MM.1S (cell line): ENCODE measurements at regions not wholly inside any gene's neighbourhood (a gene's known extent, or its start where the extent isn't known, plus 50 kb on each side); places are given as distances from the start of the nearest gene placed in this dataset.

ENCODE experiments used
- CTCF ChIP-seq: fragments of 300-600 bp; sonication (generic); IDR thresholded peaks from 2 replicates; pipeline ENCODE4 v1.5.1; 2016; ENCODE audit warnings: antibody characterized with exemption, low read length, mixed read lengths
- EZH2 ChIP-seq: fragments of 300-600 bp; sonication (generic); optimal IDR thresholded peaks from 2 replicates; pipeline ENCODE3; 2017; ENCODE audit warnings: low read depth, mild to moderate bottlenecking, antibody characterized with exemption, low read length, mixed read lengths
- EZH2phosphoT487 ChIP-seq: fragments of 300-600 bp; sonication (generic); IDR thresholded peaks from 2 replicates; pipeline ENCODE4 v1.6.1; 2018; ENCODE audit warnings: antibody characterized with exemption, low read length

GRCh38 chr10:120975072-120975867 lies 124.1 kb downstream of the WDR11 start:
- no peak for TF ChIP-seq CTCF
- no peak for TF ChIP-seq EZH2
- TF ChIP-seq EZH2phosphoT487, result no peak
